Amniotic epithelial cell (primary cell): ENCODE measurements at regions not wholly inside any gene's neighbourhood (a gene's known extent, or its start where the extent isn't known, plus 50 kb on each side); places are given as distances from the start of the nearest gene placed in this dataset.

Experiments used
- DNase-seq: peaks from one replicate; pipeline ENCODE4 v3.0.0-alpha.2; 2010; ENCODE audit warnings: low read depth

- DNase-seq, result no peak
Observed at GRCh38 chr10:34866848-34867247, 51.8 kb upstream of the PARD3 start.
